GM12864 (cell line): ENCODE measurements at regions not wholly inside any gene's neighbourhood (a gene's known extent, or its start where the extent isn't known, plus 50 kb on each side); places are given as distances from the start of the nearest gene placed in this dataset.

Experiments used
- DNase-seq: peaks from one replicate; pipeline ENCODE4 v3.0.0-alpha.2; 2011; ENCODE audit warnings: low read depth
- H3K4me3 ChIP-seq: 2 replicates; pipeline ENCODE4 v1.5.1; 2011; ENCODE audit warnings: mild to moderate bottlenecking, low read depth, low read length, control low read depth
- TF ChIP-seq, protein P1 (sequence below): IDR thresholded peaks from 2 replicates; pipeline ENCODE4 v1.5.1; 2011; ENCODE audit warnings: low read depth, mild to moderate bottlenecking, moderate library complexity, low read length, control low read depth, inconsistent platforms; ENCODE audit errors: missing control alignments

GRCh38 chr3:29143151-29143550, 137.7 kb upstream of the RBMS3 start:
- TF ChIP-seq, protein P1, sequence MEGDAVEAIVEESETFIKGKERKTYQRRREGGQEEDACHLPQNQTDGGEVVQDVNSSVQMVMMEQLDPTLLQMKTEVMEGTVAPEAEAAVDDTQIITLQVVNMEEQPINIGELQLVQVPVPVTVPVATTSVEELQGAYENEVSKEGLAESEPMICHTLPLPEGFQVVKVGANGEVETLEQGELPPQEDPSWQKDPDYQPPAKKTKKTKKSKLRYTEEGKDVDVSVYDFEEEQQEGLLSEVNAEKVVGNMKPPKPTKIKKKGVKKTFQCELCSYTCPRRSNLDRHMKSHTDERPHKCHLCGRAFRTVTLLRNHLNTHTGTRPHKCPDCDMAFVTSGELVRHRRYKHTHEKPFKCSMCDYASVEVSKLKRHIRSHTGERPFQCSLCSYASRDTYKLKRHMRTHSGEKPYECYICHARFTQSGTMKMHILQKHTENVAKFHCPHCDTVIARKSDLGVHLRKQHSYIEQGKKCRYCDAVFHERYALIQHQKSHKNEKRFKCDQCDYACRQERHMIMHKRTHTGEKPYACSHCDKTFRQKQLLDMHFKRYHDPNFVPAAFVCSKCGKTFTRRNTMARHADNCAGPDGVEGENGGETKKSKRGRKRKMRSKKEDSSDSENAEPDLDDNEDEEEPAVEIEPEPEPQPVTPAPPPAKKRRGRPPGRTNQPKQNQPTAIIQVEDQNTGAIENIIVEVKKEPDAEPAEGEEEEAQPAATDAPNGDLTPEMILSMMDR = no peak
- H3K4me3 ChIP-seq = no peak overlapping the region
- DNase-seq = no peak

DNA sequence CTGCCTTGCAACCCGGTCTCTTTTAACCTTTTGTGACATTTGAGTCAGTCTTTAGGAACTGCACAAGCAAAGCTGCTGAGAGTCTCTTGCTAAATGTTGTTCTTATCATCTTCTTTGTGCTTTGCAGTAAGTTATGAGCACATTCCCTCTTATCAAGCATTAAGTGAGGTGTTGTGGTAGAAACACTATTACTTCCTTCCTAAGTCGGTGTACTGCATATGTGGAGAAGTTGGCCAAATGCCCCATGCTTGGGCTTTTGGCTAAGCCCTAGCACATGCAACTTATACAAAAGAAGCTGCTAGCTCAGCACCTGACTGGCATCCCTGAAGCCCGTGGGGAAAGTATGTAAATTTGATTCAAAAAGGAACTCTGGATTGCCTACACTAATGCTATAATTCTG, 136.5 kb upstream of the RBMS3 start:
- TF ChIP-seq, protein P1 = no peak
- no peak for DNase-seq

DNA sequence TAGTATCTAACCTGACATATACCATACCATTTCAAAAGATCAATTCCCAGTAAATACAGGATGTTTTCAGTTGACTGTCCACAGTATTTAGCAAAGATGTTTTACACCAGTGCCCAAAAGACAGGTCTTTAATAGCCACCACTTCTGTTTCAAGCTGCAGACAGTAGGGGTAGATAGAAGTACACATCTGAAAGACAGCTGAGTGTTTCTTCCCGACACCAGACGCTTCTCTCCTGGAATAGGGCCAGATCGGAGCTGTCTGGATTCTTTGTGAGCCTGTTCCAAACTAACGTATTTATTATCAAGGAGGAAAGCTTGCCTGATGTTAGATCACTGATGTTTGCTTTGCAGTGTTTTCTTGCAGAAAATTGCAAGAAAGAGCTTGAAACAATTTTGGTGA, 136.1 kb upstream of the RBMS3 start:
- DNase-seq = no peak
- H3K4me3 ChIP-seq = no peak overlapping the region
- TF ChIP-seq, protein P1 = no peak

More for the DNA sequence above, 136.5 kb upstream of the RBMS3 start:
- H3K4me3 ChIP-seq = no peak overlapping the region

DNA sequence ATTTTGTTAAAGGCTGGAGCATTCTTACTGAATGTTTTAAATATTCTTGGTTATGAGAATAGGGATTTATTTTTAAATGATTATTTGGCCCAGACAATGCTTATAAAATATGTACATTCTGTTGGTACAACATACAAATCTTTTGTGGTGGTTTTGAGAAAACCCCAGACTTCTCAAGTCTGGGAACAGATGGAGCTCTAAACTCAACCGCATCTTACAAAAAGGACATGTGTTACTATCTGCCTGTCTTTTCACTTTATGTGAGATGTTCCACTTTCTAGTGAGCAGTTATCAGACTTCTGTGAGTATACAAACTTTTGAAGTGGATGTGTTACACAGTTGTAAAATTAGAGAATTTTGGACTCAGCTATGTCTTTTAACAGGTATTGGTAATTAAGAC, 135.5 kb upstream of the RBMS3 start:
- no peak overlapping the region for H3K4me3 ChIP-seq
- no peak for DNase-seq
- TF ChIP-seq, protein P1 = no peak

DNA sequence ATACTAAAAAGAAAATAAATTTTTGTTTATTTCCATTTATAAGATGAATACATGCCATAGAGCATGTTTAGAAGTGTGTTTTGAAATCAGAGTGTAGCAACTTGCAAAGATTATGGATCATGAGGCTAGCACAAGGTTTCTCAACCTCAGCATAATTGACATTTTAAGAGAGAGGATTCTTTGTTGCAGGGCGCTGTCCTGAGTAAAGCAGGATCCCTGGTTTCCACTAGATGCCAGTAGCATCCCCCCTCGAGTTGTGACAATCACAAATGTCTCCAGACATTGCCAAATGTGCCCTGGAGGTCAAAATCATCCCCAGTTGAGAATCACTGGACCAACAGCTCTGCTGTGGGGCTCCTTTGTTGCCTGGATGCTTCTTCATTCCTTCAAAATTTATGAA, 128.5 kb upstream of the RBMS3 start:
- DNase-seq = no peak
- TF ChIP-seq, protein P1 = no peak

GRCh38 chr3:29153811-29154210, 127.1 kb upstream of the RBMS3 start:
- DNase-seq = no peak
- TF ChIP-seq, protein P1 = no peak
- no peak overlapping the region for H3K4me3 ChIP-seq

More for the DNA sequence above, 128.5 kb upstream of the RBMS3 start:
- H3K4me3 ChIP-seq = no peak overlapping the region

DNA sequence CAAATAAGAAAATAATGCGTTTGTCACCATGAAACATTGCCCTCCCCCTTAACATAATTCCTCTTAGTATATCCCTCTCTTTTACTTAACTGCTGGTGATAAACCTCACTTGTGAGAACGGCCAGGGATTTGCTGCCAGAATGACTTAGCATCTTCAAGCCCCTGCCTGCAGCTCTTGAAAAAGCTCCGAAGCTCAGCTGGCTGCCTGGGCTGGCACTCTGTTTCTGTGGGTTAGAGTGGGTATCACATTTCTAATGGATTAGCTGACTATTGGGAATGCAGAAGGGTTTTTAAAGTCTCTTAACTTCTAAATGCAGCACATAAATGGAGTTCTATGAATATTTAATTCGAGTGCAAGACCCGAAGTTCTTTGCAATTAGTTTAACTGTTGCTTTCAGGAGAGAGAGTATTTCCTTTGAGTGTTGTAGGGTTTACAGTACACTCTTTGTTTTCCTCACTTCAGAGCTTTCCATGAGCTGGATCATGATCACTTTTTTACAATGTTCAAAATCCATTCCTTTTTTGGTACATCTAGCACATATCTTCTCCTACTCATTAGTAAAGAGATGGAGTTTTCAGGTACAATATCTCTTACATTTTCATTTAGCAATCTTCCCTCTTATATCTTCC, 124.7 kb upstream of the RBMS3 start:
- H3K4me3 ChIP-seq = no peak overlapping the region
- TF ChIP-seq, protein P1 = no peak

More for the DNA sequence above, 124.7 kb upstream of the RBMS3 start:
- DNase-seq = no peak
